ENCODE measurements at regions not wholly inside any gene's neighbourhood (a gene's known extent, or its start where the extent isn't known, plus 50 kb on each side); places are given as distances from the start of the nearest gene placed in this dataset.

- Mint-ChIP-seq H3K4me3 (no peak overlapping the region), H3K36me3 (peaks cover 3% of the 10 kb centered on the region), H3K27me3 (no peaks in the 10 kb centered on the region), H3K4me1 (peaks cover 0 to 2% (median 0%) of the 10 kb centered on the region in 3 donors), H3K27ac (no peak overlapping the region), H3K9me3 (no peaks in the 10 kb centered on the region)
These were observed 117.2 kb downstream of the RFLNA start for GRCh38 chr12:124411953-124412645.

GRCh38 chr12:124411281-124411878, 116.5 kb downstream of the RFLNA start:
- Mint-ChIP-seq H3K27ac (no peak overlapping the region), H3K4me1 (peaks cover 0 to 2% (median 0%) of the 10 kb centered on the region in 3 donors), H3K27me3 (no peaks in the 10 kb centered on the region), H3K36me3 (peaks cover 3% of the 10 kb centered on the region), H3K4me3 (no peak overlapping the region), H3K9me3 (no peaks in the 10 kb centered on the region)

- Mint-ChIP-seq H3K27ac (no peak overlapping the region), H3K4me1 (peaks cover 0 to 2% (median 0%) of the 10 kb centered on the region in 3 donors), H3K9me3 (no peaks in the 10 kb centered on the region), H3K36me3 (peaks cover 3% of the 10 kb centered on the region), H3K4me3 (no peak overlapping the region), H3K27me3 (no peaks in the 10 kb centered on the region)
These were observed 115.7 kb downstream of the RFLNA start for GRCh38 chr12:124410354-124411175.

DNA sequence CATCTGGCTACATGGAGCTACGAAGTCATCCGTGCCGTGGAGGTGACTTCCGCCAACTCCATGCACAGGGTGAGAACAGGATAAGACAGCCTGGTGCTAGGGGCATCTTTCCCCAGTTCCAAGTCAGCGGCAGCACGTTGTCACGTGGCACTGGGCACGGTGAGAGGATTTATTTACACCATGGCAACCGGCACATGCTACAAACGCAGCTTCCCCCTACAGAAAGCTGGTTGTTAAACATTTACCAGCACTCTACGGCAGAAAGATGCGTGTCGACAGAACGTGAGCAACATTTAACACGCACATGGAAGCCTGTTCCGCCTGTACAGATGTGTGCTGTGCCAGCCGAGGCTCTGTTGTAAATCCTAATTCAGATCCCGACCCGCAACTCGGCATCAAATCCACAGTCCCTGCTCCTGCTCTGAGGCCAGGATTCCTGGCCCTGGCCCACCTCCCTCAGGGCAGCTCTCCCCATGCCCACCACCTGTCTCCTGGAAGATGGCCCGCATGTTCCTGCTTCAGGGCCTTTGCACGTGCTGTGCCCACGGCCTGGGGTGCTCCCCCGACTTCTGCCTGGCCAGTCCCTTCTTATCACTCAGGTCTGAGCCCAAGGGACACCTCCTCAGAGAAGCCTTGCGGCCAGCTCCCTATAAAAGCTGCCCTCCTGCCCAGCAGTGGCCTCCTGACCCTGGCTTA, 114.1 kb downstream of the RFLNA start:
- Mint-ChIP-seq H3K4me3 (no peak overlapping the region), H3K36me3 (peaks cover 3% of the 10 kb centered on the region), H3K9me3 (no peaks in the 10 kb centered on the region), H3K4me1 (peaks cover 0 to 2% (median 0%) of the 10 kb centered on the region in 3 donors), H3K27me3 (no peaks in the 10 kb centered on the region), H3K27ac (no peak overlapping the region)

DNA sequence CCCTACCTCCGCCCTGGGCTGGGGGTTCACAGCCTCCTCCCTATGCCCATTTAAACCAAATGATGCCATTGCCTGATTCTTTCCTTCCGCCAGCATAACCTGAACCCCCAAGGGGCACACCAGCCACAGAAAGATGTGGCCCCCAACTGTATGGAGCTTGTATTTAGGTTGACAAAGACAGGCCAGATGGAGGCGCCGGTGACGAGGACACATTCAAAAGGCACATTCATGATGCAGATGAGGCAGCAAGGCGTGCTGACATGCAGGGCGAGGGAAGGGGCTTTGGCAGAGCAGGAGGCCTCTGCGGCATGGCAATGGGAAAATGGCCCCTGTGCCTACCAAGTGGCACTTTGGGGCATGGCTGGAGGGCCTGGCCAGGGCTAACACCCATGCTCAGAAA, 112.2 kb downstream of the RFLNA start:
- no peaks in the 10 kb centered on the region for H3K27me3 Mint-ChIP-seq
- peak overlapping the region in 1 of 4 donors; percentile 77 for H3K4me3 Mint-ChIP-seq
- no peaks in the 10 kb centered on the region for H3K9me3 Mint-ChIP-seq
- H3K36me3 Mint-ChIP-seq = peaks cover 5% of the 10 kb centered on the region
- peaks cover 0 to 4% (median 0%) of the 10 kb centered on the region in 3 donors for H3K4me1 Mint-ChIP-seq
- no peak overlapping the region for H3K27ac Mint-ChIP-seq

GRCh38 chr12:124406043-124406442, 111.2 kb downstream of the RFLNA start:
- Mint-ChIP-seq H3K9me3 (no peaks in the 10 kb centered on the region), H3K36me3 (peaks cover 5% of the 10 kb centered on the region), H3K27ac (no peak overlapping the region), H3K4me1 (peaks cover 0 to 3% (median 0%) of the 10 kb centered on the region in 3 donors), H3K4me3 (no peak overlapping the region), H3K27me3 (no peaks in the 10 kb centered on the region)

GRCh38 chr12:124405592-124405991, 110.7 kb downstream of the RFLNA start:
- peaks cover 5% of the 10 kb centered on the region for H3K36me3 Mint-ChIP-seq
- H3K4me1 Mint-ChIP-seq = peaks cover 0 to 2% (median 0%) of the 10 kb centered on the region in 3 donors

DNA sequence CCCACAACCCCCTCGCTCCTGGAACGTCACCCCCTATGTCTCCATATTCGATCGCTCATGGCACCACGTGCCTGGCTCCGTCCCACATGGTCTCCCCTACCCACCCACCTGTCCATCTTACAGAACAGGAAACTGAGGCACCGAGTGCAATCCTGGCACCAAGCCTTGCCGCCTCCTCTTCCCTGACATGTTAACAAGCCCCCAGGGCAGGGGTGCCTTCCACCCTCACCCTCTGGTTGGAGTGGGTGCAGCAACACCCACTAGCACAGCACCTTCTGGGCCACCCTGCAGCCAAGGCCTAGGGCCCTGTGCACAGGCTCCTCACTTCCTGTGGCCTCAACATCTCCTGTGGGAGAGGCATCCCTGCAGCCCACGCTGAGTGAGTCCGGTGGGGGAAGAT, 110.3 kb downstream of the RFLNA start:
- H3K9me3 Mint-ChIP-seq = no peaks in the 10 kb centered on the region
- peaks cover 0 to 2% (median 0%) of the 10 kb centered on the region in 3 donors for H3K4me1 Mint-ChIP-seq
- H3K27ac Mint-ChIP-seq = peak overlapping the region in 2 of 3 donors; percentile 67 to 76
- H3K36me3 Mint-ChIP-seq = peaks cover 5% of the 10 kb centered on the region
- H3K27me3 Mint-ChIP-seq = no peaks in the 10 kb centered on the region
- peak overlapping the region in 1 of 4 donors; percentile 60 for H3K4me3 Mint-ChIP-seq

More at GRCh38 chr12:124405592-124405991, 110.7 kb downstream of the RFLNA start:
- H3K9me3 Mint-ChIP-seq = no peaks in the 10 kb centered on the region
- H3K27me3 Mint-ChIP-seq = no peaks in the 10 kb centered on the region
- peak overlapping the region in 1 of 3 donors; percentile 67 for H3K27ac Mint-ChIP-seq
- no peak overlapping the region for H3K4me3 Mint-ChIP-seq

- Mint-ChIP-seq H3K36me3 (peaks cover 2% of the 10 kb centered on the region), H3K9me3 (no peaks in the 10 kb centered on the region), H3K27ac (no peak overlapping the region), H3K4me1 (peaks cover 0 to 6% (median 2%) of the 10 kb centered on the region in 3 donors), H3K4me3 (no peak overlapping the region), H3K27me3 (no peaks in the 10 kb centered on the region)
These were observed 109.4 kb downstream of the RFLNA start for GRCh38 chr12:124404162-124404784.

DNA sequence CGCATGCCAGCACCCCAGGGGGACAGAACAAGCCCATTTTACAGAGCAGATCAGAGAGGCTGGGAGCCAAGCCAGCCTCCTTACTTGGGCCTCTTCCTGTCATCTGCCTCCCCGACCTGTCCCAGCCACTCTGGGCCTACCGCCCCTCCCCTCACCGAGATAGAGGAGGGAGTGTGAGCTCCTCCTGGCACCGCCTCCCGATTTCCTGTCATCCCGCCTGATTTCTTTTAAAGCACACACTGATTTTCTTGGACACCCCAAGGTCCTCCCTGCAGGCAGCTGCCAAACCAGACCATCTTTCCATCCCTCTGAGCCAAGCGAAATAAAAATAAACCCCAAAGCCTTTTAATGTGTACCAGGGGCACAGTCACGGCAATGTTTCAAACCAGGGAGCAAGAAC, 108.4 kb downstream of the RFLNA start:
- Mint-ChIP-seq H3K27me3 (no peaks in the 10 kb centered on the region), H3K4me3 (no peak overlapping the region), H3K9me3 (no peaks in the 10 kb centered on the region), H3K4me1 (peaks cover 0 to 6% (median 2%) of the 10 kb centered on the region in 3 donors), H3K36me3 (peaks cover 2% of the 10 kb centered on the region), H3K27ac (peak overlapping the region in 2 of 3 donors; percentile 63 to 93)

GRCh38 chr12:124402248-124403066, 107.6 kb downstream of the RFLNA start:
- Mint-ChIP-seq H3K27ac (no peak overlapping the region), H3K4me3 (no peak overlapping the region), H3K27me3 (no peaks in the 10 kb centered on the region), H3K4me1 (peaks cover 0 to 6% (median 2%) of the 10 kb centered on the region in 3 donors), H3K9me3 (no peaks in the 10 kb centered on the region), H3K36me3 (peaks cover 2% of the 10 kb centered on the region)

DNA sequence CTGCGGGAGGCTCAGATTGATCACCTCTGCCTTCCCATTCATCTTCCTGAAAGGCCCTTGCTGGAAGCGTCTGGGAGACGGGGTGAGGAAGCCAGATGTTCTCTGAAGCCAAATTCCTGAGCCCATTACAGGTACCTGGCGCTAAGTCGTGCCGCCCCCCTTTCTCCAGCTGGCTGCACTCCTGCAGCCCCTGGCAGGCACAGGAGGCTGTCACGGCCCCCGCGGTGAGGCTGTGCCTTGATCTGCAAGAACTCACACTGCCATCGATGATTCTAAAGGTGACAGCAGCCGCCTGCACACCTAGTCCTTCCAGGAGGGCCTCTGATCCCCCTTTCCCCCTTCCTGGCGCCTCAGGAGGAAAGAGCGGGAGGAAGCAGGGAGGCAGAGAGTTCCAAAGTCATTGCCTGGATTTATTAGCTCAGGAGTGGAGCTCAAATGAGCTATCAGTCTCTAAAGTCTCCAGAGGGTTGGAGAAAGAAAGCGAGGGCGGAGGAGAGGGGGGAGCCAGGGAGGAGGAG, 106.9 kb downstream of the RFLNA start:
- Mint-ChIP-seq H3K27ac (no peak overlapping the region), H3K9me3 (no peaks in the 10 kb centered on the region), H3K27me3 (no peaks in the 10 kb centered on the region), H3K36me3 (peaks cover 2% of the 10 kb centered on the region), H3K4me1 (peaks cover 0 to 6% (median 2%) of the 10 kb centered on the region in 3 donors), H3K4me3 (no peak overlapping the region)

DNA sequence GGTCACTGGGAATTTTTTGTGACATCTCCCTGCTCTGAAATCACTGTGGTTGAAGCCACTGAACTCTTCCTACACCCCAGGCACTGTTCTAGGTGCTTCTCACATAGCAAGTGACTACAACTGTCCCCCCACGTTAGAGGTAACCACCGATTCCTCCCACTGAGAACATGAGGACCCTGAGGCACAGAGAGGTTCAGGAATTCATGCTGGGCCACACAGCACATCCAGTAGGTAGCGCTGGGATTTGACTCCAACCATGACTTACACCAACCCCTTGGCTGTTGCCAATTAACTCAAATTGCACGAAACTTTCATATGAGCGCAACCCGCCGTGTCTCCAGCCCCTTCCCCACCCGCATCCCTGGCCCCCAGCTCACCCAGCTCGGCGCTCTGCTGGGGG, 105.2 kb downstream of the RFLNA start:
- Mint-ChIP-seq H3K9me3 (no peaks in the 10 kb centered on the region), H3K27ac (peak overlapping the region in 1 of 3 donors; percentile 58), H3K4me1 (peaks cover 0 to 6% (median 2%) of the 10 kb centered on the region in 3 donors), H3K27me3 (no peaks in the 10 kb centered on the region), H3K36me3 (peaks cover 2% of the 10 kb centered on the region), H3K4me3 (no peak overlapping the region)
